AG09309 (cell line): ENCODE measurements at regions not wholly inside any gene's neighbourhood (a gene's known extent, or its start where the extent isn't known, plus 50 kb on each side); places are given as distances from the start of the nearest gene placed in this dataset.

Source experiments
- DNase-seq: peaks from one replicate; pipeline ENCODE4 v3.0.0-alpha.2; 2010; ENCODE audit warnings: low read depth
- H3K4me3 ChIP-seq: 2 replicates; pipeline ENCODE4 v1.5.1; 2011; ENCODE audit warnings: mild to moderate bottlenecking, low read depth, low read length, moderate library complexity; ENCODE audit not compliant: control insufficient read depth
- CTCF ChIP-seq: IDR thresholded peaks from 2 replicates; pipeline ENCODE4 v1.5.1; 2011; ENCODE audit warnings: mild to moderate bottlenecking, low read depth, low read length, inconsistent platforms; ENCODE audit not compliant: insufficient read depth, control insufficient read depth; ENCODE audit errors: missing control alignments

- no peak for TF ChIP-seq CTCF
- no peak for DNase-seq
- no peak overlapping the region for H3K4me3 ChIP-seq
Observed at GRCh38 chr14:87152693-87153092, 840.3 kb downstream of the GALC start.

- no peak for TF ChIP-seq CTCF
- H3K4me3 ChIP-seq: no peak overlapping the region
- no peak for DNase-seq
Observed at GRCh38 chr14:87149583-87150354, 843.2 kb downstream of the GALC start.

GRCh38 chr14:87148655-87149054 lies 844.3 kb downstream of the GALC start:
- no peak for DNase-seq
- no peak for TF ChIP-seq CTCF
- no peak overlapping the region for H3K4me3 ChIP-seq

GRCh38 chr14:87142551-87143211 lies 850.3 kb downstream of the GALC start:
- DNase-seq: no peak
- H3K4me3 ChIP-seq: no peak overlapping the region
- TF ChIP-seq CTCF: no peak

GRCh38 chr14:87141801-87142200 lies 851.2 kb downstream of the GALC start:
- H3K4me3 ChIP-seq: no peak overlapping the region
- no peak for TF ChIP-seq CTCF
- no peak for DNase-seq

GRCh38 chr14:87139299-87139698 lies 853.7 kb downstream of the GALC start:
- no peak overlapping the region for H3K4me3 ChIP-seq
- no peak for DNase-seq
- TF ChIP-seq CTCF: no peak
